ENCODE measurements at regions not wholly inside any gene's neighbourhood (a gene's known extent, or its start where the extent isn't known, plus 50 kb on each side); places are given as distances from the start of the nearest gene placed in this dataset.
A peak's percentile ranks its signal among the peaks of the same experiment; 100 is the strongest.

DNA sequence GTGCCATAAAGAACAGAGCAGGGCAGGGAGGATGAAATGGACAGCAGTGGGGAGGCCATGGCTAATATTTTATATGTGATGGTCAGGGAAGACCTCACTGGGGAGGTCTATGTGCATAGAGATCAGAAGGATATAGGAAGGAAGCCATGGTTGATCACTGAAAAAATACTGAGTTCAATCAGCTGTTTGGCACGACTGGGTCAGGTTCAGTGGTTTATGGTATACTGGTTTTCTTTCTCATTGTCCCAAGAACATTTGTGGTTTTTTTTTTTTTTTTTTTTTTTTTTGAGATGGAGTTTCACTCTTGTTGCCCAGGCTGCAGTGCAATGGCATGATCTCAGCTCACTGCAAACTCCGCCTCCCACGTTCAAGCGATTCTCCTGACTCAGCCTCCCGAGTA is 78.3 kb upstream of the TIAM2 start:
- no peak overlapping the region for H2AFZ ChIP-seq (ENCODE audit: control insufficient read depth, low read depth, low read length)
- no peaks in the 10 kb centered on the region for H3K36me3 ChIP-seq (ENCODE audit: control insufficient read depth in 2 of 2, insufficient read depth in 2 of 2, low read length in 1 of 2)
- H3K4me3 ChIP-seq = no peak overlapping the region
- H3K27ac ChIP-seq (ENCODE audit: control insufficient read depth, insufficient read depth) = no peak overlapping the region
- no peak overlapping the region for H3K4me2 ChIP-seq (ENCODE audit: control insufficient read depth, insufficient read depth)
- RAD21 ChIA-PET (ENCODE audit: unreplicated experiment) = no interaction called here
- H3K9ac ChIP-seq (ENCODE audit: control insufficient read depth, insufficient read depth, low read length) = no peak overlapping the region
- POLR2A ChIA-PET = interaction anchor here (0.7 kb wide), 1 partner anchor 103 kb away, joined by 3 read pairs; no protein-coding TSS in a partner anchor
- FAIRE-seq (no peak), ATAC-seq (peak; percentile 32; the same call in 2 of the 3 replicates), DNase-seq (ENCODE audit: low read depth, low spot score) (no peak)
- no TSS peak for BruUV-seq (replicated peaks)
- no peaks in the 10 kb centered on the region for H3K27me3 ChIP-seq (replicated peaks in 1 of 2; ENCODE audit: control insufficient read depth in 2 of 2, insufficient read depth in 2 of 2, low read length in 1 of 2)
- CTCF ChIA-PET = interaction anchor here (1.4 to 2.1 kb wide), 3 partner anchors 11 to 241 kb away, joined by 4 to 7 read pairs (median 7); no protein-coding TSS in a partner anchor
- H3K4me1 ChIP-seq (ENCODE audit: control insufficient read depth, insufficient read depth, low read length) = no peaks in the 10 kb centered on the region
- SMC1A ChIA-PET (ENCODE audit: uncharacterized antibody, unreplicated experiment) = interaction anchor here (0.7 to 1.9 kb wide), 3 partner anchors 12 to 241 kb away, joined by 3 to 9 read pairs (median 5); no protein-coding TSS in a partner anchor
- in situ Hi-C loops (cut with MboI) (no loop called here), intact Hi-C loops (cut with micrococcal nuclease; ENCODE audit: unreplicated experiment) (no loop called here)
- WGBS (ENCODE audit: insufficient coverage, insufficient replicate concordance, low lambda C conversion rate, missing lambda C conversion rate) = 80% methylated on average over 5 of the region's 5 CpGs
- no peaks in the 10 kb centered on the region for H4K20me1 ChIP-seq (ENCODE audit: control insufficient read depth, insufficient read depth)
- no peaks in the 10 kb centered on the region for H3K9me3 ChIP-seq (replicated peaks; ENCODE audit: control insufficient read depth, insufficient read depth, low read length)
- H3K79me2 ChIP-seq (ENCODE audit: control insufficient read depth, insufficient read depth, low read length) = no peaks in the 10 kb centered on the region
- TF ChIP-seq MLLT1 (IDR thresholded peaks at IDR 0.05) (no peak), FOS (IDR thresholded peaks at IDR 0.05; ENCODE audit: borderline replicate concordance, extremely low read depth, insufficient read length) (no peak), REST (IDR thresholded peaks at IDR 0.05; ENCODE audit: low read depth, low read length) (no peak), NR2F1 (conservative IDR thresholded peaks at IDR 0.05) (no peak), SRF (IDR thresholded peaks at IDR 0.05; ENCODE audit: low read depth in 2 of 2, low read length in 2 of 2) (no peak), MYB (IDR thresholded peaks at IDR 0.05; ENCODE audit: borderline replicate concordance, low read depth, low read length) (no peak), SPI1 (IDR thresholded peaks at IDR 0.05; ENCODE audit: borderline replicate concordance, insufficient read depth, low read depth, low read length) (no peak), NR2C2 (IDR thresholded peaks at IDR 0.05; ENCODE audit: borderline replicate concordance, control insufficient read depth, insufficient read length, low read depth) (no peak), ZNF207 (IDR thresholded peaks at IDR 0.05; ENCODE audit: borderline replicate concordance) (no peak), ELK1 (IDR thresholded peaks at IDR 0.05; ENCODE audit: low read depth, low read length) (no peak), BACH1 (IDR thresholded peaks at IDR 0.05; ENCODE audit: borderline replicate concordance) (no peak), CEBPZ (IDR thresholded peaks at IDR 0.05; ENCODE audit: low read depth, low read length) (no peak), CBX5 (IDR thresholded peaks at IDR 0.05; ENCODE audit: low read depth) (no peak), TCF7 (IDR thresholded peaks at IDR 0.05; ENCODE audit: borderline replicate concordance) (no peak), NR2C1 (IDR thresholded peaks at IDR 0.05) (no peak)

All from GM12878 (cell line).